Cardiac muscle cell (in vitro differentiated cells and primary cell): ENCODE measurements at regions not wholly inside any gene's neighbourhood (a gene's known extent, or its start where the extent isn't known, plus 50 kb on each side); places are given as distances from the start of the nearest gene placed in this dataset.

Experiments used
- DNase-seq, 2 donors: peaks; one replicate each; pipeline versions ENCODE4 v3.0.0 to v3.0.0-alpha.2; 2010 to 2017; ENCODE audit warnings: low read depth in 1 of 2, low spot score in 1 of 2
- H3K27ac ChIP-seq: fragments of 200-600 bp; sonication (generic); 2 replicates; pipeline ENCODE4 v1.5.1; 2016
- H3K27me3 ChIP-seq: fragments of 200-600 bp; sonication (generic); 2 replicates; pipeline ENCODE4 v1.6.0; 2016; ENCODE audit warnings: control low read depth
- H3K36me3 ChIP-seq: fragments of 200-600 bp; sonication (generic); 2 replicates; pipeline ENCODE4 v1.5.1; 2016; ENCODE audit warnings: control low read depth
- H3K4me1 ChIP-seq: fragments of 200-600 bp; sonication (generic); 2 replicates; pipeline ENCODE4 v1.8.1; 2017; ENCODE audit warnings: low read depth, mild to moderate bottlenecking, mixed run types
- H3K4me3 ChIP-seq: fragments of 200-600 bp; sonication (generic); 2 replicates; pipeline ENCODE4 v1.5.1; 2016; ENCODE audit warnings: mild to moderate bottlenecking
- H3K9me3 ChIP-seq: fragments of 200-600 bp; sonication (generic); 2 replicates; pipeline ENCODE4 v1.5.1; 2017; ENCODE audit warnings: low read depth, mild to moderate bottlenecking, control low read depth
- TF ChIP-seq, protein P1 (sequence below): IDR thresholded peaks from 2 replicates; pipeline ENCODE4 v1.5.1; 2012; ENCODE audit warnings: low read depth, mild to moderate bottlenecking, low read length

GRCh38 chr5:4868140-4868735 is 271.9 kb upstream of the ADAMTS16 start:
- Histone ChIP-seq H3K27ac (no peak overlapping the region), H3K4me1 (no peaks in the 10 kb centered on the region)
- TF ChIP-seq, protein P1, sequence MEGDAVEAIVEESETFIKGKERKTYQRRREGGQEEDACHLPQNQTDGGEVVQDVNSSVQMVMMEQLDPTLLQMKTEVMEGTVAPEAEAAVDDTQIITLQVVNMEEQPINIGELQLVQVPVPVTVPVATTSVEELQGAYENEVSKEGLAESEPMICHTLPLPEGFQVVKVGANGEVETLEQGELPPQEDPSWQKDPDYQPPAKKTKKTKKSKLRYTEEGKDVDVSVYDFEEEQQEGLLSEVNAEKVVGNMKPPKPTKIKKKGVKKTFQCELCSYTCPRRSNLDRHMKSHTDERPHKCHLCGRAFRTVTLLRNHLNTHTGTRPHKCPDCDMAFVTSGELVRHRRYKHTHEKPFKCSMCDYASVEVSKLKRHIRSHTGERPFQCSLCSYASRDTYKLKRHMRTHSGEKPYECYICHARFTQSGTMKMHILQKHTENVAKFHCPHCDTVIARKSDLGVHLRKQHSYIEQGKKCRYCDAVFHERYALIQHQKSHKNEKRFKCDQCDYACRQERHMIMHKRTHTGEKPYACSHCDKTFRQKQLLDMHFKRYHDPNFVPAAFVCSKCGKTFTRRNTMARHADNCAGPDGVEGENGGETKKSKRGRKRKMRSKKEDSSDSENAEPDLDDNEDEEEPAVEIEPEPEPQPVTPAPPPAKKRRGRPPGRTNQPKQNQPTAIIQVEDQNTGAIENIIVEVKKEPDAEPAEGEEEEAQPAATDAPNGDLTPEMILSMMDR: peak; percentile 61

DNA sequence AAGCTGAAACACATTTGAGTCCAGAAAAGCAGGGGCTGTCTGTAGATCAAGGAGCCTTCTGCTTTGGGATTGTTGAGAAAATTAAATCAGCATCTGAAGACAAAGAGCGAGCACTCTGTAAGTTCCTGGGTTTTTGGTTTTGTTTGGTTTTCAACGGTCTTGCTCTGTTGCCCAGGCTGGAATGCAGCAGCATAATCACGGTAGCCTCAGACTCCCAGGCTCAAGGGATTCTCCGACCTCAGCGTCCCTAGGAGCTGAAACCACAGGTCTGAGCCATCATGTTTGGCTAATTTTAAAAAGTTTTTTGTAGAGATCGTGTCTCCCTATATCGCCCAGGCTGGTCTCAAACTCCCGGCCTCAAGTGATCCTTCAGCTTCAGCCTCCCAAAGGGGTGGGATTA is 266.5 kb upstream of the ADAMTS16 start:
- Histone ChIP-seq H3K27ac (no peak overlapping the region), H3K27me3 (no peaks in the 10 kb centered on the region), H3K9me3 (no peaks in the 10 kb centered on the region), H3K36me3 (no peaks in the 10 kb centered on the region), H3K4me3 (no peak overlapping the region), H3K4me1 (no peaks in the 10 kb centered on the region)
- DNase-seq: no peak
- TF ChIP-seq, protein P1: no peak

More at GRCh38 chr5:4868140-4868735, 271.9 kb upstream of the ADAMTS16 start:
- peak; percentile 20 to 69 for DNase-seq
- no peaks in the 10 kb centered on the region for H3K27me3 ChIP-seq
- H3K36me3 ChIP-seq: no peaks in the 10 kb centered on the region
- H3K4me3 ChIP-seq: no peak overlapping the region
- no peaks in the 10 kb centered on the region for H3K9me3 ChIP-seq

- Histone ChIP-seq H3K9me3 (no peaks in the 10 kb centered on the region), H3K27me3 (no peaks in the 10 kb centered on the region), H3K4me1 (no peaks in the 10 kb centered on the region), H3K36me3 (no peaks in the 10 kb centered on the region), H3K4me3 (no peak overlapping the region), H3K27ac (no peak overlapping the region)
- TF ChIP-seq, protein P1: no peak
- no peak for DNase-seq
Observed at GRCh38 chr5:4874097-4874496, 266.0 kb upstream of the ADAMTS16 start.

DNA sequence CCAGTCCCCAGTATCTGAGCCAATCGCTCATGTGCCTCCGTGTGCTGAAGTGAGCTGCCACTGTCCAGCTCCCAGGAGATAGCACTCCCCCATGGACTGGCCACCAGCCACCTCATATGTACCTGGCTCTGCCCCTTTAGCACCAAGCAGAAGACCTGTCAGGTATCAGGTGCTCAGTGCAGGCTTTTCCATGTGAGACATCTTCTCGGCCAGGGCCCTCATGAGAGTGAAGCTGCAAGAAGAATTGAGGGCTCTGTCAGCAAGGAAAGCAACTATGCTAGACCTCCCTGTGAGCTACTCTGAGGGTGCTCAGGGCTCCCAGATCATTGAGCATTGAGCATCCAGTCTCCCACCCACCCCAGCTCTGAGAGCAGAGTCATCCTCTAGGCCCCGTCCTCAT is 264.2 kb upstream of the ADAMTS16 start:
- Histone ChIP-seq H3K36me3 (no peaks in the 10 kb centered on the region), H3K9me3 (no peaks in the 10 kb centered on the region), H3K27ac (no peak overlapping the region), H3K27me3 (no peaks in the 10 kb centered on the region), H3K4me1 (no peaks in the 10 kb centered on the region), H3K4me3 (no peak overlapping the region)
- TF ChIP-seq, protein P1: no peak
- DNase-seq: no peak

DNA sequence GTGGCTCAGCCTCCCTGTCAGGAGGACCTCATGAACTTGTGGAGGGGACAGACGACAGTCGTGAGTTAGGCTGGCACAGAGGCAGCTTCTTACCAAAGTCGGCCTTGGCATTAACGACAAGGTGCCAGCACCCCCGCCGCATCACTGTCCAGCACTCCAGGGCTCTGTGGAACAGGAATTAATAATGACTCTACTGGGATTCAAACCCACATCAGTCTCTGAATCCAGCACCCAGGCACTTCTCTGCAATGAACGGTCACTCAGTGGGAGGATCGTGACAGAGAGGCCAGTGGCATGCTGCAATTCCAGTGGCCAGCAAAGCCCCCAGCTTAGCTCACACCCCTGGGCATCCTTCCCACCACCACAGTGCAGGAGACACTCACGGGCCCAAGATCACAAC is 263.3 kb upstream of the ADAMTS16 start:
- TF ChIP-seq, protein P1: no peak

More for the DNA sequence above, 263.3 kb upstream of the ADAMTS16 start:
- no peaks in the 10 kb centered on the region for H3K9me3 ChIP-seq
- no peak overlapping the region for H3K27ac ChIP-seq
- H3K36me3 ChIP-seq: no peaks in the 10 kb centered on the region
- H3K27me3 ChIP-seq: no peaks in the 10 kb centered on the region
- no peak for DNase-seq
- H3K4me1 ChIP-seq: no peaks in the 10 kb centered on the region
- no peak overlapping the region for H3K4me3 ChIP-seq
